ENCODE measurements at regions not wholly inside any gene's neighbourhood (a gene's known extent, or its start where the extent isn't known, plus 50 kb on each side); places are given as distances from the start of the nearest gene placed in this dataset.
"Not testable (repeated sequence)": the region's sequence is repeated elsewhere in the genome, so short reads cannot be mapped to it uniquely, and the experiment has no call there.

DNA sequence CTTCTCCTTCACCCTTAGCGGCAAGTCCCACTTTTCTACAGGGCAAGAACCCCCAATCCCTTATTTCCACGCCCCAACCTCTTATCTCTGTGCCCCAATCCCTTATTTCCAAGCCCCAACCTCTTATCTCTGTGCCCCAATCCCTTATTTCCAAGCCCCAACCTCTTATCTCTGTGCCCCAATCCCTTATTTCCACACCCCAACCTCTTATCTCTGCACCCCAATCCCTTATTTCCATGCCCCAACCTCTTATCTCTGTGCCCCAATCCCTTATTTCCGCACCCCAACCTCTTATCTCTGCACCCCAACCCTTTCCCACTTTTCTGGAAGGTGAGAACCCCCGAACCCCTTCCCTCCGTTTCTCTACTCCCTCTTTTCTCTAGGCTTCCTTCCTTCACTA lies 116.1 kb upstream of the GJE1 start:
- H3K4me1 ChIP-seq (ENCODE audit: control insufficient read depth, insufficient read depth, low read length) = peaks cover 29% of the 10 kb centered on the region
- not testable (repeated sequence) for H3K9ac ChIP-seq (ENCODE audit: low read length); H3K36me3 ChIP-seq (ENCODE audit: control insufficient read depth, insufficient read depth, low read length, severe bottlenecking); H3K9me3 ChIP-seq (ENCODE audit: control insufficient read depth, low read length); DNase-seq (ENCODE audit: low read depth); H3K27me3 ChIP-seq (replicated peaks; ENCODE audit: control insufficient read depth, insufficient read depth, low read length); H3K4me3 ChIP-seq (ENCODE audit: low read length)

GRCh38 chr6:142015463-142015862 lies 117.3 kb upstream of the GJE1 start:
- H3K4me3 ChIP-seq (ENCODE audit: low read length); H3K36me3 ChIP-seq (ENCODE audit: control insufficient read depth, insufficient read depth, low read length, severe bottlenecking); H3K9me3 ChIP-seq (ENCODE audit: control insufficient read depth, low read length); H3K27me3 ChIP-seq (replicated peaks; ENCODE audit: control insufficient read depth, insufficient read depth, low read length); H3K9ac ChIP-seq (ENCODE audit: low read length); DNase-seq (ENCODE audit: low read depth): not testable (repeated sequence)
- peaks cover 35% of the 10 kb centered on the region for H3K4me1 ChIP-seq (ENCODE audit: control insufficient read depth, insufficient read depth, low read length)

DNA sequence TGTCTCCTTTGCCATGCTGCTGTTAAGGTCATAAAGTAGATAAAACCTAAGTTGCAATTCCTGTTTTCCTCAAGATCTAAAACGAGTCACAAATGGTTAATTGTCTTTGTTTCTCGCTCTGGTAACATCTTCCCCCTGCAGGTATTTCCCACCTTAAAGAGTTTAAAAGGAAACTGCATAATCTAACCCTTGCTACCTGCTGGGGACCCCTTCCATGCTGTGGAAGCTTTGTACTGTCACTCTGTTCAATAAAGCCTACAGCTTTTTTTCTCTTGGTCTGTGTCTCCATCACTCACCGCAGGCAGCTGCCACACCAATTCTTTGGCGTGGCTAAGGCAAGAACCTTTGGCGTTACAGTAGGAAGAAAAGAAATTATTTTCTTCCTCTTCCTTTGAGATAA lies 117.7 kb upstream of the GJE1 start:
- H3K4me1 ChIP-seq (ENCODE audit: control insufficient read depth, insufficient read depth, low read length) = peaks cover 35% of the 10 kb centered on the region
- H3K4me3 ChIP-seq (ENCODE audit: low read length) = peak overlapping the region; percentile 73
- H3K27me3 ChIP-seq (replicated peaks; ENCODE audit: control insufficient read depth, insufficient read depth, low read length) = no peaks in the 10 kb centered on the region
- H3K9me3 ChIP-seq (ENCODE audit: control insufficient read depth, low read length) = no peaks in the 10 kb centered on the region
- H3K9ac ChIP-seq (ENCODE audit: low read length) = peak overlapping the region; percentile 78
- no peaks in the 10 kb centered on the region for H3K36me3 ChIP-seq (ENCODE audit: control insufficient read depth, insufficient read depth, low read length, severe bottlenecking)
- no peak for DNase-seq (ENCODE audit: low read depth)

- peaks cover 35% of the 10 kb centered on the region for H3K4me1 ChIP-seq (ENCODE audit: control insufficient read depth, insufficient read depth, low read length)
- H3K9ac ChIP-seq (ENCODE audit: low read length) = peak overlapping the region; percentile 78
- DNase-seq (ENCODE audit: low read depth) = peak; percentile 76
- no peaks in the 10 kb centered on the region for H3K9me3 ChIP-seq (ENCODE audit: control insufficient read depth, low read length)
- no peaks in the 10 kb centered on the region for H3K36me3 ChIP-seq (ENCODE audit: control insufficient read depth, insufficient read depth, low read length, severe bottlenecking)
- peak overlapping the region; percentile 73 for H3K4me3 ChIP-seq (ENCODE audit: low read length)
- no peaks in the 10 kb centered on the region for H3K27me3 ChIP-seq (replicated peaks; ENCODE audit: control insufficient read depth, insufficient read depth, low read length)
Measured at GRCh38 chr6:142014515-142014914, 118.2 kb upstream of the GJE1 start.

GRCh38 chr6:142013875-142014495 lies 118.7 kb upstream of the GJE1 start:
- DNase-seq (ENCODE audit: low read depth) = no peak
- Histone ChIP-seq H3K27me3 (replicated peaks; ENCODE audit: control insufficient read depth, insufficient read depth, low read length) (no peaks in the 10 kb centered on the region), H3K9ac (ENCODE audit: low read length) (peak overlapping the region; percentile 52), H3K9me3 (ENCODE audit: control insufficient read depth, low read length) (no peaks in the 10 kb centered on the region), H3K4me1 (ENCODE audit: control insufficient read depth, insufficient read depth, low read length) (peaks cover 35% of the 10 kb centered on the region), H3K36me3 (ENCODE audit: control insufficient read depth, insufficient read depth, low read length, severe bottlenecking) (no peaks in the 10 kb centered on the region), H3K4me3 (ENCODE audit: low read length) (peak overlapping the region; percentile 73)

- Histone ChIP-seq H3K9me3 (ENCODE audit: control insufficient read depth, low read length) (no peaks in the 10 kb centered on the region), H3K9ac (ENCODE audit: low read length) (no peak overlapping the region), H3K4me3 (ENCODE audit: low read length) (no peak overlapping the region), H3K27me3 (replicated peaks; ENCODE audit: control insufficient read depth, insufficient read depth, low read length) (no peaks in the 10 kb centered on the region), H3K4me1 (ENCODE audit: control insufficient read depth, insufficient read depth, low read length) (peaks cover 35% of the 10 kb centered on the region), H3K36me3 (ENCODE audit: control insufficient read depth, insufficient read depth, low read length, severe bottlenecking) (no peaks in the 10 kb centered on the region)
- peak; percentile 79 for DNase-seq (ENCODE audit: low read depth)
Measured at GRCh38 chr6:142013287-142013686, 119.4 kb upstream of the GJE1 start.

DNA sequence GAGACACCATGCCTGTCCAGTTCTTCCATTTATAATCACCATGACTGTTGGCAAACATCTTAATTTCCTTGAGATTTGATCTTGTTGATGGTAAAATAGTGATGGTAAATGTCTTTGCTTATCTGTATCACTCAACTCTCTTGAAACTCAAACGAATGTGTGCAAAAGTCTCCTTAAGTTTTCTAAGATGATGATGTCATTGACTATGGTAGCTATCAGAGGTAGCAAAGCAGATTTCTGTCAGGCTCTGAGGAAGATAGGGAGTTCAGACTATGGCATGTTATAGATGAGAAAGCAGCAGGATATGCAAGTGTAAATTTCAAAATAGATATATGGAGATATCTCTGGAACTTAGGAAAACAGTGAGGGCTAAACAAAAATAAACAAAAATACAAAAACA lies 121.0 kb upstream of the GJE1 start:
- Histone ChIP-seq H3K36me3 (ENCODE audit: control insufficient read depth, insufficient read depth, low read length, severe bottlenecking) (no peaks in the 10 kb centered on the region), H3K9ac (ENCODE audit: low read length) (no peak overlapping the region), H3K4me3 (ENCODE audit: low read length) (no peak overlapping the region), H3K9me3 (ENCODE audit: control insufficient read depth, low read length) (peaks cover 4% of the 10 kb centered on the region), H3K4me1 (ENCODE audit: control insufficient read depth, insufficient read depth, low read length) (peaks cover 35% of the 10 kb centered on the region), H3K27me3 (replicated peaks; ENCODE audit: control insufficient read depth, insufficient read depth, low read length) (no peaks in the 10 kb centered on the region)
- no peak for DNase-seq (ENCODE audit: low read depth)

DNA sequence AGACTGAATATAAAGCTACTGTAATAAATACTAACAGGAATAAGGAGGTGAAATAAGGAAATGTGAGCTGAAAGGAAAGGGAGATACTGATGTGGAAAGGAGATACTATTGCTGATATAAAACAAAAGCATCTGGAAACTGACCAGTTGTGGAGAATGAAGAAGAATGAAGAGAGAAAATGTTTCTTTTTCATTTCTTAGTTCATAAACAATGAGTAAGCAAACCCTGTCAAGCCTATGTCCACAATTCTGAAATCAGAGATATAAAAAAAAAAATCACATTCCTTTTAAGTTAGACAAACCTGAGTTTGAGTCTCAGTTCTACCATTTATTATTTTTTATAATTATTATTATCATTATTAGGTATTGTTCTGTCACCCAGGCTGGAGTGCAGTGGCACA lies 121.6 kb upstream of the GJE1 start:
- Histone ChIP-seq H3K36me3 (ENCODE audit: control insufficient read depth, insufficient read depth, low read length, severe bottlenecking) (no peaks in the 10 kb centered on the region), H3K9ac (ENCODE audit: low read length) (peak overlapping the region; percentile 34), H3K4me3 (ENCODE audit: low read length) (no peak overlapping the region), H3K27me3 (replicated peaks; ENCODE audit: control insufficient read depth, insufficient read depth, low read length) (no peaks in the 10 kb centered on the region), H3K4me1 (ENCODE audit: control insufficient read depth, insufficient read depth, low read length) (peaks cover 35% of the 10 kb centered on the region), H3K9me3 (ENCODE audit: control insufficient read depth, low read length) (peaks cover 4% of the 10 kb centered on the region)
- peak; percentile 52 for DNase-seq (ENCODE audit: low read depth)

DNA sequence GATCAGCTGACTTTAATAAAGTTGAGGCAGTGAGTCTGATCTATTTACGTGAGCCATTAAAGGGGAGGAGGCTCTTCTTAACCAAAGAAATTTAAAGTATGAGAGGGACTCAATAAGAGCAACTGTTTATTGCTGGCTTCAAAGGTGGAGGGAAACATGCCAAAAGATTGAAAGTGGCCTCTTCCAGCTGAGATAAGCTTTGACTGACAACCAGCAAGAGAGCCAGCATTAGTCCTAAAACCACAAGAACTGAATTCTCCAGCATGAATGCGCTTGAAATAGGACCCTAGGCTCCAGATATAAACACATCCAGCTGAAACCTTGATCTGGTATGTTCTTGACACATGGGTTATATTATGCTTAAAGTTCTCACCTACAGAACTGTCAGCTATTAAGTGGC lies 123.1 kb upstream of the GJE1 start:
- H3K36me3 ChIP-seq (ENCODE audit: control insufficient read depth, insufficient read depth, low read length, severe bottlenecking) = no peaks in the 10 kb centered on the region
- no peaks in the 10 kb centered on the region for H3K27me3 ChIP-seq (replicated peaks; ENCODE audit: control insufficient read depth, insufficient read depth, low read length)
- no peak overlapping the region for H3K4me3 ChIP-seq (ENCODE audit: low read length)
- DNase-seq (ENCODE audit: low read depth) = peak; percentile 30
- no peak overlapping the region for H3K9ac ChIP-seq (ENCODE audit: low read length)
- peaks cover 4% of the 10 kb centered on the region for H3K9me3 ChIP-seq (ENCODE audit: control insufficient read depth, low read length)
- peaks cover 27% of the 10 kb centered on the region for H3K4me1 ChIP-seq (ENCODE audit: control insufficient read depth, insufficient read depth, low read length)

GRCh38 chr6:142008781-142009180 lies 123.9 kb upstream of the GJE1 start:
- no peaks in the 10 kb centered on the region for H3K27me3 ChIP-seq (replicated peaks; ENCODE audit: control insufficient read depth, insufficient read depth, low read length)
- H3K4me3 ChIP-seq (ENCODE audit: low read length) = no peak overlapping the region
- no peaks in the 10 kb centered on the region for H3K36me3 ChIP-seq (ENCODE audit: control insufficient read depth, insufficient read depth, low read length, severe bottlenecking)
- peaks cover 4% of the 10 kb centered on the region for H3K9me3 ChIP-seq (ENCODE audit: control insufficient read depth, low read length)
- DNase-seq (ENCODE audit: low read depth) = no peak
- H3K4me1 ChIP-seq (ENCODE audit: control insufficient read depth, insufficient read depth, low read length) = peaks cover 19% of the 10 kb centered on the region
- no peak overlapping the region for H3K9ac ChIP-seq (ENCODE audit: low read length)

DNA sequence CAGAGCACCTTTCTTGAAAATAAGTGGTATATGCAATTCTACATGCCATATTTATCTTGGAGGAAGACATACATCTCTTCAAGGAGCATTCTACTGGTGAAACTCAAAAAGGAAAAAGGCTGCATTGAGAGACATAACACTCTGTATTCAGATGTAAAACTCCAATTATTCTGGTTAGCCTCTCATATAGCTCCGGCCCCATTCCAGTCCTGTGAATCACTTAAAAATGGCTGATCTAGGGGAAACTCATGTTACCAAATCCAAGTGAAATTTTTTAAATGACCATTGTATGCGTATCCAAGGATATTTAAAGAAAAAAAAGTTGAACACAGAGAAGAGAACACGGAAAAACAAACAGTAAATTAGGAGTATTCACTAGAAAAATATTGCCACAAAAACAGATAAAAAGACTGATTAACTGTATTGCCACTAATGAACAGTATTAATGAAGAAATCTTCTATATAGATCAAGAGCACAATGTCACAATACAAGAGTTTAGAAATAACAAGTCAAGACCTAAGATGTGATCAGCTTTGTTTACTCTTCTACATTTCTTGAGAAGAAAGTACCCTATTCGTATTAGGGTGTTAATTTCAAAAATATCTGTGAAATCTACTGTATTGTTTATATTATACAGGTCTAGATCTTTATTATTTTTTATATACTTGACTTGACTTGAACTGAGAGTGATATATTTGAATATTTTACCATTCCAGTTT lies 124.5 kb upstream of the GJE1 start:
- Histone ChIP-seq H3K4me1 (ENCODE audit: control insufficient read depth, insufficient read depth, low read length) (peaks cover 16% of the 10 kb centered on the region), H3K4me3 (ENCODE audit: low read length) (no peak overlapping the region), H3K9me3 (ENCODE audit: control insufficient read depth, low read length) (peaks cover 4% of the 10 kb centered on the region), H3K36me3 (ENCODE audit: control insufficient read depth, insufficient read depth, low read length, severe bottlenecking) (no peaks in the 10 kb centered on the region), H3K27me3 (replicated peaks; ENCODE audit: control insufficient read depth, insufficient read depth, low read length) (no peaks in the 10 kb centered on the region), H3K9ac (ENCODE audit: low read length) (no peak overlapping the region)
- no peak for DNase-seq (ENCODE audit: low read depth)

All from adipocyte (in vitro differentiated cells).